GM20000 (cell line): ENCODE measurements at regions not wholly inside any gene's neighbourhood (a gene's known extent, or its start where the extent isn't known, plus 50 kb on each side); places are given as distances from the start of the nearest gene placed in this dataset.

ENCODE experiments used
- DNase-seq: peaks from one replicate; pipeline ENCODE4 v3.0.0; 2012; ENCODE audit warnings: low spot score
- CTCF ChIP-seq: IDR thresholded peaks from 2 replicates; pipeline ENCODE4 v1.5.1; 2012; ENCODE audit warnings: mild to moderate bottlenecking, control low read depth; ENCODE audit errors: extremely low read depth, missing control alignments

- no peak for TF ChIP-seq CTCF
- DNase-seq, result no peak
Observed at GRCh38 chr1:30414086-30414850, 309.1 kb downstream of the MATN1 start.

GRCh38 chr1:30413606-30414005 lies 309.8 kb downstream of the MATN1 start:
- DNase-seq, result no peak
- TF ChIP-seq CTCF, result no peak

- DNase-seq, result no peak
- no peak for TF ChIP-seq CTCF
Observed at GRCh38 chr1:30413111-30413440, 310.3 kb downstream of the MATN1 start.

- no peak for TF ChIP-seq CTCF
- DNase-seq, result no peak
Observed at GRCh38 chr1:30412241-30413110, 310.9 kb downstream of the MATN1 start.

- TF ChIP-seq CTCF, result no peak
- DNase-seq, result no peak
Observed at GRCh38 chr1:30411206-30411605, 312.2 kb downstream of the MATN1 start.

- DNase-seq, result no peak
- no peak for TF ChIP-seq CTCF
Observed at GRCh38 chr1:30410153-30410851, 313.1 kb downstream of the MATN1 start.

GRCh38 chr1:30409476-30410152 lies 313.8 kb downstream of the MATN1 start:
- TF ChIP-seq CTCF, result no peak
- no peak for DNase-seq
